Liver (tissue), 8 donors: ENCODE measurements at regions not wholly inside any gene's neighbourhood (a gene's known extent, or its start where the extent isn't known, plus 50 kb on each side); places are given as distances from the start of the nearest gene placed in this dataset.

ENCODE experiments used
- DNase-seq: peaks from one replicate; pipeline ENCODE4 v3.0.0-alpha.2; 2017; ENCODE audit warnings: low spot score
- H3K27ac ChIP-seq, 2 donors: one replicate each; pipeline ENCODE4 v1.7.0; 2013; ENCODE audit warnings: inconsistent platforms in 2 of 2, low read length in 2 of 2, control low read depth in 1 of 2, low read depth in 1 of 2, mild to moderate bottlenecking in 1 of 2
- H3K27me3 ChIP-seq, 4 donors: one replicate each; pipeline versions ENCODE4 v1.6.1 to v1.7.0; 2013; ENCODE audit warnings: low read length in 3 of 4, inconsistent platforms in 1 of 4, mild to moderate bottlenecking in 1 of 4, moderate library complexity in 1 of 4; ENCODE audit not compliant: control insufficient read depth in 4 of 4, insufficient read depth in 4 of 4
- H3K36me3 ChIP-seq, 4 donors: one replicate each; pipeline versions ENCODE4 v1.6.1 to v1.7.0; 2013; ENCODE audit warnings: low read length in 3 of 4, mild to moderate bottlenecking in 3 of 4, low read depth in 1 of 4, moderate library complexity in 1 of 4; ENCODE audit not compliant: control insufficient read depth in 4 of 4, insufficient read depth in 3 of 4
- H3K4me1 ChIP-seq, 4 donors: one replicate each; pipeline versions ENCODE4 v1.6.1 to v1.7.0; 2013; ENCODE audit warnings: low read length in 3 of 4, mild to moderate bottlenecking in 3 of 4, moderate library complexity in 1 of 4; ENCODE audit not compliant: control insufficient read depth in 4 of 4, insufficient read depth in 4 of 4
- H3K4me3 ChIP-seq, 3 donors: one replicate each; pipeline versions ENCODE4 v1.6.1 to v1.7.0; 2013; ENCODE audit warnings: low read length in 3 of 3, control low read depth in 1 of 3, low read depth in 1 of 3, mild to moderate bottlenecking in 1 of 3
- H3K9ac ChIP-seq, 2 donors: one replicate each; pipeline ENCODE4 v1.7.0; 2013; ENCODE audit warnings: low read length in 2 of 2, mild to moderate bottlenecking in 2 of 2, moderate library complexity in 2 of 2, control low read depth in 1 of 2, low read depth in 1 of 2
- H3K9me3 ChIP-seq, 4 donors: one replicate each; pipeline versions ENCODE4 v1.6.1 to v1.7.0; 2013; ENCODE audit warnings: low read length in 3 of 4; ENCODE audit not compliant: control insufficient read depth in 4 of 4
- EGR1 ChIP-seq, 2 donors: IDR thresholded peaks; 2 replicates each; pipeline ENCODE4 v1.6.1; 2016 to 2018; ENCODE audit warnings: antibody characterized with exemption in 2 of 2, low read depth in 2 of 2
- FOXA1 ChIP-seq: IDR thresholded peaks from 2 replicates; pipeline ENCODE4 v1.6.1; 2016; ENCODE audit warnings: antibody characterized with exemption
- FOXA2 ChIP-seq: IDR thresholded peaks from 2 replicates; pipeline ENCODE4 v1.6.1; 2016; ENCODE audit warnings: antibody characterized with exemption
- GABPA ChIP-seq, 2 donors: IDR thresholded peaks in 1 of 2; conservative IDR thresholded peaks in 1 of 2; 2 replicates each; pipeline ENCODE4 v1.6.1; 2016; ENCODE audit warnings: antibody characterized with exemption in 2 of 2, mild to moderate bottlenecking in 1 of 2, moderate library complexity in 1 of 2
- HNF4A ChIP-seq, 2 donors: conservative IDR thresholded peaks; 2 replicates each; pipeline ENCODE4 v1.6.1; 2016; ENCODE audit warnings: antibody characterized with exemption in 2 of 2, mild to moderate bottlenecking in 2 of 2
- HNF4G ChIP-seq: IDR thresholded peaks from 2 replicates; pipeline ENCODE4 v1.6.1; 2016; ENCODE audit warnings: antibody characterized with exemption
- JUND ChIP-seq, 2 donors: IDR thresholded peaks; 2 replicates each; pipeline ENCODE4 v1.6.1; 2016; ENCODE audit warnings: antibody characterized with exemption in 2 of 2
- NR2F2 ChIP-seq: IDR thresholded peaks from 2 replicates; pipeline ENCODE4 v1.6.1; 2016; ENCODE audit warnings: antibody characterized with exemption
- RAD21 ChIP-seq, 2 donors: IDR thresholded peaks; 2 replicates each; pipeline ENCODE4 v1.6.1; 2016; ENCODE audit warnings: antibody characterized with exemption in 2 of 2, mild to moderate bottlenecking in 2 of 2
- RXRA ChIP-seq, 2 donors: IDR thresholded peaks; 2 replicates each; pipeline ENCODE4 v1.6.1; 2017 to 2018; ENCODE audit warnings: antibody characterized with exemption in 2 of 2, mild to moderate bottlenecking in 1 of 2
- SP1 ChIP-seq: IDR thresholded peaks from 2 replicates; pipeline ENCODE4 v1.6.1; 2018; ENCODE audit warnings: antibody characterized with exemption, mild to moderate bottlenecking
- YY1 ChIP-seq: IDR thresholded peaks from 2 replicates; pipeline ENCODE4 v1.6.1; 2016; ENCODE audit warnings: antibody characterized with exemption, mild to moderate bottlenecking
- WGBS: extraction: QIAGEN DNeasy Blood & Tissue Kit; methylation state at CpG from one replicate; pipeline ENCODE4 v1.1.7; 2013; 5-methylcytosine and 5-hydroxymethylcytosine counted together
- TF ChIP-seq, protein P1 (sequence below): IDR thresholded peaks from 2 replicates; pipeline ENCODE4 v1.6.1; 2016; ENCODE audit warnings: antibody characterized with exemption
- TF ChIP-seq, protein P2 (sequence below): fragments of 150-350 bp; IDR thresholded peaks from 2 replicates; pipeline ENCODE4 v1.5.1; 2017; ENCODE audit warnings: improper control_type of control experiment, low read depth, low read length; ENCODE audit not compliant: missing input control
- TF ChIP-seq, protein P3 (sequence below): IDR thresholded peaks from 2 replicates; pipeline ENCODE4 v1.6.1; 2016; ENCODE audit warnings: antibody characterized with exemption
- TF ChIP-seq, protein P4 (sequence below): IDR thresholded peaks from 2 replicates; pipeline ENCODE4 v1.6.1; 2016; ENCODE audit warnings: antibody characterized with exemption, mild to moderate bottlenecking
- TF ChIP-seq, protein P5 (sequence below): IDR thresholded peaks from 2 replicates; pipeline ENCODE4 v1.6.1; 2016; ENCODE audit warnings: antibody characterized with exemption
- donor health status: healthy.
- donor health status: healthy.
- donor health status: healthy.
- donor health status: healthy.
- donor health status: healthy.

DNA sequence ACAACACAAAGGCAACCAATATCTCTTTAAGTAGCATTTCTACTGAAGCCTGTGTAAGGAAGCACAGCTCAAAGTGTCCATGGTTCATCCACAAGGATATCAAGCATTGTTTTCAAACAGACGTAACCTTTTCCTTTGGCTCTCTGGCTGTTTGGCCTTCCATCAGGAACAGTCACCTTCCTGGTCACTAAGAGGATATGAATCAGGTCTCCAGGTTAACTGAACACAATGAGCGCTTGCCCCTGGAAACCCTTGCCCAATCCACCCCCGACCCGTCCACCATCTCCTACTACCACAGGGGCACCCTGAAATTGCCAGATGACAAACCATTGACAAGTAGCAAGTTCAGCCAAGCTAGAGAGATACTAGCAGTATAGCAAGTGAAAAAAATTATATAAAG, 114.4 kb upstream of the COL21A1 start:
- no peak for DNase-seq
- no peak overlapping the region for H3K4me3 ChIP-seq
- H3K9me3 ChIP-seq, result no peaks in the 10 kb centered on the region
- no peak overlapping the region for H3K27ac ChIP-seq
- no peaks in the 10 kb centered on the region for H3K27me3 ChIP-seq
- TF ChIP-seq, protein P1, sequence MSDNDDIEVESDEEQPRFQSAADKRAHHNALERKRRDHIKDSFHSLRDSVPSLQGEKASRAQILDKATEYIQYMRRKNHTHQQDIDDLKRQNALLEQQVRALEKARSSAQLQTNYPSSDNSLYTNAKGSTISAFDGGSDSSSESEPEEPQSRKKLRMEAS, result no peak
- TF ChIP-seq NR2F2, result peak; percentile 86
- H3K36me3 ChIP-seq, result no peaks in the 10 kb centered on the region
- WGBS, result 91% methylated on average over 4 of the region's 4 CpGs
- H3K9ac ChIP-seq, result no peak overlapping the region
- H3K4me1 ChIP-seq, result no peaks in the 10 kb centered on the region

DNA sequence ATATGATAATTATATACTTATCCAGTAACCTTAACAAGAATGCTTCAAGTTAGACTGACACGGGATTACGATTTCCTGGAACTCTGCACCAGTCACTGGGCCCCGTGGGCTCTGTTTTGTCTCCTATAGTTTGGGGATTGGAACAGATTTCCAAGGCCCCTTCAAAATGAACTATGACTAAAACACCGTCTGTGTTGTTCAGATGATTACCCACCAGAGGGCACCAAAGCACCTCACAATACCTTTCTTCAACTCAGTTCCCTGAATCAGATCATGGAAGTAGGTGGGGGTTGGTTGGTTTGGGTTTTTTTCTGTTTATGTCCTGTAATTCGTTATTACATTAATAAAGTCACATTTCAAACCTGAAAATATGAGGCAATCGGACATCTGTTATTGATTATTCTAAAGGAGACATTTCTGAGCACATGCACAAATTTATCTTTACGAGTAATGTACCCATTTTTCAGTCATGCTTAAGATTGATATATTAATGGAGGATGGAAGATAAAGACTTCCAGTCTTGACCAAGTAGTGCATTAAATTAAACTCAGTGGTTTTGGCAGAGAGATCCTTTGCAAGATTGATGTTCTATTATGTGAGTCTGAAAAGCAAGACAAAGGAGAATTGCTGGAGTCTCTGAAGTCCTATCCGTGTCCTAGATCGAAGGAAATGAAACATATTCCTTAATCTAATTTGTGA, 112.0 kb upstream of the COL21A1 start:
- Histone ChIP-seq H3K9ac (no peak overlapping the region), H3K27me3 (no peaks in the 10 kb centered on the region), H3K4me3 (no peak overlapping the region), H3K9me3 (no peaks in the 10 kb centered on the region), H3K4me1 (no peaks in the 10 kb centered on the region), H3K27ac (no peak overlapping the region), H3K36me3 (no peaks in the 10 kb centered on the region)
- WGBS, result 31% methylated on average over 9 of the region's 9 CpGs
- peak; percentile 99 for TF ChIP-seq RAD21 (IDR thresholded peaks at IDR 0.05)
- no peak for TF ChIP-seq GABPA (IDR thresholded peaks at IDR 0.05 in 1 of 2, conservative IDR thresholded peaks at IDR 0.05 in 1 of 2)
- TF ChIP-seq, protein P2, sequence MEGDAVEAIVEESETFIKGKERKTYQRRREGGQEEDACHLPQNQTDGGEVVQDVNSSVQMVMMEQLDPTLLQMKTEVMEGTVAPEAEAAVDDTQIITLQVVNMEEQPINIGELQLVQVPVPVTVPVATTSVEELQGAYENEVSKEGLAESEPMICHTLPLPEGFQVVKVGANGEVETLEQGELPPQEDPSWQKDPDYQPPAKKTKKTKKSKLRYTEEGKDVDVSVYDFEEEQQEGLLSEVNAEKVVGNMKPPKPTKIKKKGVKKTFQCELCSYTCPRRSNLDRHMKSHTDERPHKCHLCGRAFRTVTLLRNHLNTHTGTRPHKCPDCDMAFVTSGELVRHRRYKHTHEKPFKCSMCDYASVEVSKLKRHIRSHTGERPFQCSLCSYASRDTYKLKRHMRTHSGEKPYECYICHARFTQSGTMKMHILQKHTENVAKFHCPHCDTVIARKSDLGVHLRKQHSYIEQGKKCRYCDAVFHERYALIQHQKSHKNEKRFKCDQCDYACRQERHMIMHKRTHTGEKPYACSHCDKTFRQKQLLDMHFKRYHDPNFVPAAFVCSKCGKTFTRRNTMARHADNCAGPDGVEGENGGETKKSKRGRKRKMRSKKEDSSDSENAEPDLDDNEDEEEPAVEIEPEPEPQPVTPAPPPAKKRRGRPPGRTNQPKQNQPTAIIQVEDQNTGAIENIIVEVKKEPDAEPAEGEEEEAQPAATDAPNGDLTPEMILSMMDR, result peak; percentile 91
- no peak for TF ChIP-seq JUND (IDR thresholded peaks at IDR 0.05)
- peak; percentile 55 for DNase-seq

DNA sequence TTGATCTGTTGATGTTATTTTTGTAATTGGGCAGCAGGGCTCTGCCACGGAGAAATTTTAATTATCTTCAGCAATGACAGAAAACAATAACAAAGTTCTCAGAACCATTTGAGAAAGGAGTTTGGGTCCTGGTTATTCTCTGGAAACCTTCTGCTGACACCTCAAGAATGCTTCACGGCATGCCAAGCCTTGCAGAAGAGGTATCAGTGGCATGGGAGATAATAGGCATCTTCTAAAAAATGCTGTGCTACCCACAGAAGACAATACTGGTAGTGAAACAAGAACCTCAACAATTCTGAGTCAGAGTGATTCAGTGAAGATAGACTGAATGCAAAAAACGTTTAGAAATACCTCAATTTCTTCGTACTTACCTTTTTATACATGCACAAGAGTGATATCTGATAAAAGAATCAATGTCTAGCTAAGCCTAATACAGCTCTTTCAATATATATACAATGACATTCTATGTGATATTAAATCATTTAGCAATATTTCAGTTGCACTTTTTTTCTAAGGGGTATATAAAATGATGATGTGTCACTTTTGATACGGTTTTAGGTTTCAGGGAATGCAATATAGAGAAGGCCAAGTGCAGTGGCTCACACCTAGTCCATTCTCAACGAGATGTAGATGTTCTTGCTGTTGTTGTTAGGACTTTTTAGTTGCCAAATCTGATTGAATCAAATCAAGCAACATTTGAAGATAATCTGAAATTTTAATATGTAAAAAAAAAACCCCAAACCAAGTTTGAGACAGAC, 110.4 kb upstream of the COL21A1 start:
- TF ChIP-seq, protein P3, sequence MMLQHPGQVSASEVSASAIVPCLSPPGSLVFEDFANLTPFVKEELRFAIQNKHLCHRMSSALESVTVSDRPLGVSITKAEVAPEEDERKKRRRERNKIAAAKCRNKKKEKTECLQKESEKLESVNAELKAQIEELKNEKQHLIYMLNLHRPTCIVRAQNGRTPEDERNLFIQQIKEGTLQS, result no peak
- TF ChIP-seq, protein P4, sequence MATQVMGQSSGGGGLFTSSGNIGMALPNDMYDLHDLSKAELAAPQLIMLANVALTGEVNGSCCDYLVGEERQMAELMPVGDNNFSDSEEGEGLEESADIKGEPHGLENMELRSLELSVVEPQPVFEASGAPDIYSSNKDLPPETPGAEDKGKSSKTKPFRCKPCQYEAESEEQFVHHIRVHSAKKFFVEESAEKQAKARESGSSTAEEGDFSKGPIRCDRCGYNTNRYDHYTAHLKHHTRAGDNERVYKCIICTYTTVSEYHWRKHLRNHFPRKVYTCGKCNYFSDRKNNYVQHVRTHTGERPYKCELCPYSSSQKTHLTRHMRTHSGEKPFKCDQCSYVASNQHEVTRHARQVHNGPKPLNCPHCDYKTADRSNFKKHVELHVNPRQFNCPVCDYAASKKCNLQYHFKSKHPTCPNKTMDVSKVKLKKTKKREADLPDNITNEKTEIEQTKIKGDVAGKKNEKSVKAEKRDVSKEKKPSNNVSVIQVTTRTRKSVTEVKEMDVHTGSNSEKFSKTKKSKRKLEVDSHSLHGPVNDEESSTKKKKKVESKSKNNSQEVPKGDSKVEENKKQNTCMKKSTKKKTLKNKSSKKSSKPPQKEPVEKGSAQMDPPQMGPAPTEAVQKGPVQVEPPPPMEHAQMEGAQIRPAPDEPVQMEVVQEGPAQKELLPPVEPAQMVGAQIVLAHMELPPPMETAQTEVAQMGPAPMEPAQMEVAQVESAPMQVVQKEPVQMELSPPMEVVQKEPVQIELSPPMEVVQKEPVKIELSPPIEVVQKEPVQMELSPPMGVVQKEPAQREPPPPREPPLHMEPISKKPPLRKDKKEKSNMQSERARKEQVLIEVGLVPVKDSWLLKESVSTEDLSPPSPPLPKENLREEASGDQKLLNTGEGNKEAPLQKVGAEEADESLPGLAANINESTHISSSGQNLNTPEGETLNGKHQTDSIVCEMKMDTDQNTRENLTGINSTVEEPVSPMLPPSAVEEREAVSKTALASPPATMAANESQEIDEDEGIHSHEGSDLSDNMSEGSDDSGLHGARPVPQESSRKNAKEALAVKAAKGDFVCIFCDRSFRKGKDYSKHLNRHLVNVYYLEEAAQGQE, result no peak
- TF ChIP-seq RAD21 (IDR thresholded peaks at IDR 0.05), result no peak
- no peak for TF ChIP-seq EGR1 (IDR thresholded peaks at IDR 0.05; ENCODE audit: low read depth in 2 of 2)
- TF ChIP-seq FOXA2, result no peak
- TF ChIP-seq FOXA1, result no peak
- TF ChIP-seq, protein P1, result no peak
- no peak for TF ChIP-seq SP1
- no peak for TF ChIP-seq GABPA (IDR thresholded peaks at IDR 0.05 in 1 of 2, conservative IDR thresholded peaks at IDR 0.05 in 1 of 2)
- no peak for TF ChIP-seq RXRA (IDR thresholded peaks at IDR 0.05)
- no peak for TF ChIP-seq YY1
- TF ChIP-seq, protein P5, sequence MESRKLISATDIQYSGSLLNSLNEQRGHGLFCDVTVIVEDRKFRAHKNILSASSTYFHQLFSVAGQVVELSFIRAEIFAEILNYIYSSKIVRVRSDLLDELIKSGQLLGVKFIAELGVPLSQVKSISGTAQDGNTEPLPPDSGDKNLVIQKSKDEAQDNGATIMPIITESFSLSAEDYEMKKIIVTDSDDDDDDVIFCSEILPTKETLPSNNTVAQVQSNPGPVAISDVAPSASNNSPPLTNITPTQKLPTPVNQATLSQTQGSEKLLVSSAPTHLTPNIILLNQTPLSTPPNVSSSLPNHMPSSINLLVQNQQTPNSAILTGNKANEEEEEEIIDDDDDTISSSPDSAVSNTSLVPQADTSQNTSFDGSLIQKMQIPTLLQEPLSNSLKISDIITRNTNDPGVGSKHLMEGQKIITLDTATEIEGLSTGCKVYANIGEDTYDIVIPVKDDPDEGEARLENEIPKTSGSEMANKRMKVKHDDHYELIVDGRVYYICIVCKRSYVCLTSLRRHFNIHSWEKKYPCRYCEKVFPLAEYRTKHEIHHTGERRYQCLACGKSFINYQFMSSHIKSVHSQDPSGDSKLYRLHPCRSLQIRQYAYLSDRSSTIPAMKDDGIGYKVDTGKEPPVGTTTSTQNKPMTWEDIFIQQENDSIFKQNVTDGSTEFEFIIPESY, result no peak
- TF ChIP-seq HNF4A (conservative IDR thresholded peaks at IDR 0.05), result no peak
- no peak for TF ChIP-seq HNF4G
- no peak for DNase-seq
- no peaks in the 10 kb centered on the region for H3K36me3 ChIP-seq
- H3K9me3 ChIP-seq, result peaks cover 0 to 2% (median 0%) of the 10 kb centered on the region in 4 donors
- no peak overlapping the region for H3K27ac ChIP-seq
- WGBS, result 64% methylated on average over 6 of the region's 6 CpGs
- no peaks in the 10 kb centered on the region for H3K27me3 ChIP-seq
- no peaks in the 10 kb centered on the region for H3K4me1 ChIP-seq
- no peak overlapping the region for H3K4me3 ChIP-seq
- H3K9ac ChIP-seq, result no peak overlapping the region
